GM21786 (cell line): ENCODE measurements at regions not wholly inside any gene's neighbourhood (a gene's known extent, or its start where the extent isn't known, plus 50 kb on each side); places are given as distances from the start of the nearest gene placed in this dataset.

Experiments used
- ATAC-seq: cut with Tn5 transposase; IDR thresholded peaks from one replicate; pipeline ENCODE4 v1.9.1; 2021; ENCODE audit not compliant: unreplicated experiment

DNA sequence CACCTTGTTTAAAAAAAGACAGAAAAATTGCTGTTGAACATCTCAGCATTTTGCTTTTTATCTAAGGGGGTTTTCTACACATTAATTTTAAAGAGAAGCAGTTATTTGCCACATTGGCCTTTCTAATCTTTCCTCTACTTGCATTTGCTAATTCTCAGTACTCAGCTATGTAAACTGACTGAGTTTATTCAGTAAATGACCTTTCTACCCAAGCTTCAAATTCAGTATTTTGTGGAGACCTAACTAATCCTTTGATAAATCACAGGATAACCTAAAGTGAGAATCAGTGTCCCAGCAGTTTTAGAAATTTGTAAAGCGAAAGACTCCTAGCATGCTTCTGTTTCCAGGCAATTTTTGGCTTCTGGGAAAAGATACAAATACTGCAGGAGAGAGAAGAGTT lies 288.4 kb downstream of the ASXL3 start:
- ATAC-seq = no peak

DNA sequence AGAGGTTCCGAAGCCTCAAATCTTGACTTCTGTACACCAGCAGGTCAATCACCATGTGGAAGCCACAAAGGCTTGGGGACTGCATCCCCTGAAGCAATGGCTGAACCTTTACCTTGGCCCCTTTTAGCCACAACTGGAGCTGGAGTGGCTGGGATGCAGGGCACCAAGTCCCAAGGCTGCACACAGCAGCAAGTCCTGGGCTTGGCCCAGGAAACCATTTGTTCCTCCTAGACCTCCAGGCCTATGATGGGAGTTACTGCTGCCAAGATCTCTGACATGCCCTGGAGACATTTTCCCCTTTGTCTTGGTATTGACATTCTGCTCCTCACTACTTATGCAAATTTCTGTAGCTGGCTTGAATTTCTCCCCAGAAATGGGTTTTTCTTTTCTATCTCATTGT lies 285.9 kb downstream of the ASXL3 start:
- no peak for ATAC-seq

DNA sequence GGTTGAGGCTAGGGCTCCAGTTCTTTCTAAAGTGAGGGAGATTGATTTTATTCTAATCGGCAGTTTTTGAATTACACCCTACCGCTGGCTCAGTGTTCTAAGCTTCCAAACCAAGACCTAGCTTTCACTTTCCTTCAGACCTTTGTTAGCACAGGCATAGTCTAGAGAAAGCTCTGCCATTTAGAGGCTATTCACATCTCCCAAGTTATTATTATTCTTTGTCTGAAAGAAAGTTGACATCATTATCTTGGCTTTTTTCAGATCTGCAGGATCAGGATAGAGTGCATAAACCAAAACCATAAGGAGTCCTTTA lies 276.8 kb downstream of the ASXL3 start:
- ATAC-seq = no peak

DNA sequence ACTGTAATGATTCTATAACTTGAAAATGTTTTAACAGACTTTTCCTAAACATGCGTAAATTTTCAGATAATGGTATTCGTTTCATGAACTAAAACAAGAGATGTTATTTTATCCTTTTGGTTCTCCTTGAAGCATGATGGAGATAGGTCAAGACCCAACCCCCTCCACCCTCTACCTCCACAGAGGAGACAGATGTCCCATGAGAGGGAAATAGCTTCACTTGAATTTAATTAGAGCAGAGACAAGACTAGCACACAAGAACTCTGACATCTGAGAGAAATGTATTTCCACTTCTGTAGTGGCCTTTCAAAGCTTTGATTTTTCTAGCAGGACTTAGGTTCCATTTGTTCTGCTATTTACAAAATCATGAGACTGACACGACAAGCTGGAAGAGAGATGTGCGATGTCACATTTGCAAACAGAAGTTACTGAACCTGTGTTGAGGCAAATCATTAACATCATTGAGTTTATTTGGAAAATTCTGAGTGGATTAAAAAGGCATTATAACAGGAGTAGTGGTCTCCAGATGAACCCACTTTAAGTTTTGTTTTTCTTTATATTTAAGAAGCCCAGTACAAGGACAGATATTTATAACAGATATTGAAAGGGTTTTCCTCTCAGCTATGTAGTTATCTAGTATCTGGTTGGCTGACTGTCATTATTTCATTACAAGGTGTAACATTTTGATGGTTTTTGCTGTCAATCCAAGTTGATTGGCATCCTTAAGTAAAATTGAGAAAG lies 276.2 kb downstream of the ASXL3 start:
- ATAC-seq = no peak

DNA sequence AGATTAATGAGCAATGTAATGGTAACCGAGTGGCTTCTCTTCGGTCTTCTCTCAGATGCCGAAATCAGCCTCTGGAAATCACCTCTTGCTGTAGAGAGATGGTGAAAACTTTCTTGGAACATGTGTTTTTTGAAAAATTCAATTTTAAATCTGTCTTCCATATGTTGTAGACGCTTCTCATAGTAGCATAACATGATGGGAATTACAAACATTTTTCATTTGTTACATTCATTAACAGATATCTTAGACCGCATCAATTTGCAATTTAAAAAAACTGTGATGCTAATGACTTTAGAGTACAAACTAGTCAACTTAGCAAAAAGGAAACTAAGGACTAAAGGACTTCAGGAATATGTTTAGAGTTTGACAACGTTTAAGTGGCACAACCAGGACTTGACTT lies 275.2 kb downstream of the ASXL3 start:
- ATAC-seq = no peak

DNA sequence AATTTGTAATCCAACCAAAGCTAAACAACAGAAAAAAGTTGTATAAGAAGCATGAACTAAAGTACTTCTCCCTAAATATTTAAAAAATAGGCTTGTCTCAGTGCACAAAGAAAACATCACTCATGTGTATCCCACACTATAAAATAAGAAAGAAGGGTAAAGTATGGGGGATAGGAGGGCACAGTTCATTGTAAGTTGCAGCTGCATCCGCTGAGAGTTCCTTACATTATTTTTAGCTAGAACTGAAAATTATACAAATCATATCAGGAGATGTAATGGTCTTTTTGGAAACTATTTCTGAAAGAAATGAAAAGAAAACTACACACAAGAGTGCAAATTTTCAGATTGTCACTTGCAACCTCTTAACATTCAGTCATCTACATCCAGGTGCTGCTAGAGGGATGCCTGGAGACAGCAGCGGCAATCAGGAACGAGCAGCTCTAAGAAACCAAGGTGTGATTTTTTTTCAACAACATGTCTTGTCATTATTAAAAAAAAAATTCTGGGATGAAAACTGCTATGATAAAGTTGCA lies 273.6 kb downstream of the ASXL3 start:
- no peak for ATAC-seq

DNA sequence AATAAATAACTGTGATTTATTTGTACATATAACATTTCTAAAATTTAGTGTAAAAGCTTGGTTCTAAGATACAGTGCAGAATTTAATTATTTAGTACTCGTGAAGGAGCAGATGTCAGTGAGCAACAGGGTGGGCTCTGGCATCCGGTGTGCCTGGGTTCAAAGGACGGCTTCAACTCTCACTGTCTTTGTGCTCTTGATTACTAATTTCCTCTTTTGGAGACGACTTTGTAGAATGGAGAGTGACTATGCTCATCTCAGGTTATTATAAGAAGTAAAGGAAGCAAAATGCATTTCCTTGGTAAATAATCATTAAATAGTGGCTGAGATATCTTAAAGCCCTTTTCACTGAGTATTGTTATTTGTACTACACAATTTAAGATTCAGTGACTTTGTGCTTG lies 271.7 kb downstream of the ASXL3 start:
- ATAC-seq = no peak

DNA sequence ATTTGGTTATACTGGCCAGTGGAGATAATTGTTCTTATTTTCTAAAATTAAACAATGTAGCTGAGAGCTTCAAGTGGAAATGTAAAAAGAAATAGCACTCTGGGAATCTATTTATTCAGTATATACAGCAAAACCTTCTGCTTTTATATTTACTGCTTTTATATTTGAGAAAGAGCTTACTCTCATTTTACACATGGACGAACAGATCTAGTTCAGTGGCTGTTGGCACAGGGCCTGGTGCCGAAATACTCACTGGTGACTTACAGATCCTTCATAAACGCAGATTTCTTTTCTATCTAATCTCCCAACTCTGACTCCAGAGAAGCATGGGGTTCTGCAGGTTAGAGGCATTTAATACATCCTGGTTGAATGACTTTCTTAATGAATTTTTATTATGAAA lies 266.2 kb downstream of the ASXL3 start:
- no peak for ATAC-seq

DNA sequence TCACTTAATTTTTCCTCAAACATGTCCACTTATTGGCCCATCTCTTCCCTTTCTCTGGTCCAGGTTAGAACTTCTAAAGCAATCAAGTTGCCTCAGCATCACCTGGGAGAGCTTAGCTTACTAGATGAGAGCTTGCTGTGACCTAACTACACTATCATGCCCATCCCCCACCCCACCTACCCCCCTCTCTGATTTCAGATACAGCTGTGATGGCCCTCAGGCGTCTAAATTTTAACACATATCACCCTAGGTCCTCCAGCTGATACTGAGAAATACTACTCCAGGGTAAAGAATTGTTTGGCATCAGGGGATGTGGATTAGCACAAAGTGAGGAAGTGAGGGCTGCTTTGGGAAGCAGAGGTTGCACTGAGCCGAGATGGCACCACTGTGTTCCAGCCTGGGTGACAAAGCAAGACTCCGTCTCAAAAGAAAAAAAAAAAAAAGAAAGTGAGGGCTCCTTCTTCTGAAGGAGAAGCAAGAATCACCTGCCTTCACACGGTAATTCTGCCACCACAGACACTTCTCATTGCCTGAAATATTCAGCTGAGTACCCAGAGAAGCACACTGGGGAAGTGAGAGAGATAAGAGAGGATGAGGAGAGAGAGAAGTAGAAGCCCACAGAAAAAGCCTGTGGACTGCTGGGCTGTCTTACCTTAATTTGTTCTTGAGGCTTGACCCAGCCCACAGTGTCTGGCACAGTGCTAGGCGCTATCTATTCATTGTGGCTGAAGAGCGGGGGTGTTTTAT lies 263.4 kb downstream of the ASXL3 start:
- ATAC-seq = no peak

DNA sequence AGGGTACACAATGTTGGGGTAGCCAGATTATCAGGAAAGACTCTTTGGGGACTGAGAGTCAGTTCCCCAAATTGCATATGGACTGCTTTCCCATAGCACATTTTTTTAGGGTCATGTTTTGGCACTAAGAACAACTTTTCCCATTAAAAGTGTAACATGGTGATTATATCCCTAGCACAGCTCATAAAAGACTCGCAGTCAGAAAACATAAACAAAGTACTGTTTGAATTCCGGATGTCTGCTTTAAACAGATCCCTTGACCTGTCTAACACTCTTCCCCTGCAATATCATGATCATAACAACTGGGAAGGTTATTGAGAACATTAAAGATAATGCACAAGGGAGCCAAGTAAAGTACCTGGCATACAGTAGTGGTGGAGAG lies 262.2 kb downstream of the ASXL3 start:
- no peak for ATAC-seq

DNA sequence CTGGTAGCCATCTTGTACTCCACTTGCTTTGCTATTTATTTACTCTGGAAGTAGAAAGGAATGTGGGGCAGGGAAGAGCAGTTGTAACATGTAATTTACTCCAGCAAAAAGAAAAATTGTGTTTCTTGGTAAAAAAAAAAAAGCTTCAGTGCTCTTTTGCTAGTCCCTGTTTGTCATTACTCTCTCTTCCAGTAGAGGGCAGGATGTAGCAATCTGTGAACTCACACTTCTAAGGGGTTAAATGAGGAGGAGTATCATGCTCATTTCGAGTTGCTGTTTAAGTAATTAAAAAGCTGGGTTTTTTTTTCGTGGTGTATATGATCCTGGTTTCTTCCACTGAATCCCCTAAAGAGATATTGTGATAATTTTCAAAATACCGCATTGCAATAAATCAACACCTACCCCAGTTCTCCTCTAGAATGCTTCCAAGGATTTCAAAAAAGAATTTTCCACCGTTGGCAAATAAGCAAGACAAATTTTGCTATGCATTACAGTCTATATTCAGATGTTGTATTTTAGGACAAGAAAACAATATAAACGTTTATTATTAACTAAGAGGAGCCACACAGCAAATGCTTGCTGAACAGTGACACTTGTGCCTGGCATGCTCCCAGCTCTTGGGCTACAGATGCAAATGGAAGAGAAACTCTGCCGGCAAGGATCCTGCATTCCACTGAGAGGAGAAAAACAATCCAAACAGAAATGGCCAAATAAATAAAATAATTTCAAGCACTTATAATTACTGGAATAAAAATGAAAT lies 261.6 kb downstream of the ASXL3 start:
- ATAC-seq = peak; percentile 79

DNA sequence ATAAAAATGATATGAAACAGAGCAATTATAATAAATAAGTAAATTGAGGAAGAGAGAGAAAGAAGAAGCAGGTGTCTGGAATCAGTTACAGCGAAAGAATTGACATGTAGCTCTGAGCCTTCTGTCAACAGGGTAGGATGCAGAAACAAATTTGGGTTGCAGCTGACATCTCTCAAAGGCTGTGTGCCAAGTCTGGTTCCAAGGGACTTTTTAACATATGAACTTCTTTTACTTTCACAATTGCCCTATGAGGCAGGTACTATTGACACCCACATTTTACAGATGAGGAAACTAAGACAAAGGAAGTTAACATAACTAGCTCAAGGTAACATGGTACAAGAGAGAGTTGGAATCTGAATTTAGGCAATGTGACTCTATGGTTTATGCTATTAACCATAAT lies 260.0 kb downstream of the ASXL3 start:
- no peak for ATAC-seq

DNA sequence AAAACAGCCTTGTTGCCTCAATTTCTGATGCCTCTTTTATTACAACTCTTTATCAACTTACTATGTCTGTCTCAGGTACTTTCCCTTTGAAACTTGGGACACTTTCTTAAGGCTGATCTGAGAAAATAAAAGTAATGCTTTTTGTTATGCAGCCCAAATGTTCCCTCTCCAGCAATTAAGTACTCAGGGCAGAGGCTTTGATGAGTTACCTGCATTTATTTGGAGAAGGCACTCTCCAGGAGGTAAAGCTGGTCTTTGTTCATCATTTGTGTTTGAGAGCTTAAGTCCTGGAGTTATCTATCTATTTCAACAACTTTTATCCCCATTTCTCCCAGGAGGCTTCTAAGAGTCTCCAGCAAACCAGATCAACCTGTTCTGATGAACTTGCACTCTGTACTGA lies 259.2 kb downstream of the ASXL3 start:
- no peak for ATAC-seq

DNA sequence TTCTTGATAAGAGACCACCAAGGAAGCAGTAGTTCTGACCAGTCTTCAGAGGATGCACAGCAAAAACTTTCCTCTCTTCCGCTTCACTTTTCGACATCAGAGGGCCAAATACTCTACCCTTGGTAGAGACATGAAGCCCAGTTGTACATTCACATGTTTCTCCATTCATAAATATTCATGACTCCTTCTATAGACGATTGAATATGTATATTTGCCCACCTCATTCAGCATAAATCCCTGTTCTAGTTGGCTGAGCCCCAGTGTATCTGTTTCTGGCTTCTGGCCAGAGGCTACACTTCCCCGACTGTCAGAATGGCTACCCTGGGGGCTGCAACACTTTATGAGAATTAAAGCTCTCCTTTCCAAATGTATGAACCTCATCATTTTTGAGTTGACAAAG lies 258.5 kb downstream of the ASXL3 start:
- no peak for ATAC-seq

DNA sequence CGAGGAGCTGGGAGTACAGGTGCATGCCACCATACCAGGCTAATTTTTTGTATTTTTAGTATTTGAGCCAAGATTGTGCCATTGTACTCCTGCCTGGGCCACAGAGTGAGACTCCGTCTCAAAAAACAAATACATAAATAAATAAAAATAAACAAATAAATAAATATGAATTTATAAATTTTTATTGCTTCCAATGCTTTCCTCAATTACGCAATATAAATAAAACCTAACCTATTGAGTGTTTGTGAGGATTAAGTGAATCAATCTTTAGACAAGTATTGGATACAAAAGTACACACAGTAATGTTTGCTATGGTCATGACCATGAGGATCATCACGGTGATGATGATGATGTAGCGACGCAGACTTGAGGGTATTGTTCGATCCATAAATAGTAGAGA lies 257.4 kb downstream of the ASXL3 start:
- no peak for ATAC-seq

DNA sequence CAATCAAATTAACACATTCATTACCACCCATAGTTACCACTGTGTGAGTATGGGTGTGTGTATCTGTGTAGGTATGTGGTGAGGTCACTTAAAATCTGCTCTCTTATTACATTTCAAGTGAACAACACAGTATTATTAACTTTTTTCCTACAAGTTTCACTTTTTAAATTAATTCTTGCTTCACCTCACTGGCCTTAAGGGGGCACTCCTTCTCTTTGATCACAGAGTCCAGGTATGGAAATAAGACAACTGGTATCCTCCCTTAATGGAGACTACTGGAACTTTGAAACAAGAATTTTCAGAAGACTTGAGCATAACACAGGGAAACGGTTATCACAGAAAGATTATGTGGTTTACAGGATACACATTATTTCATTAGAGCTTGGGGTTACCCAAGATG lies 255.8 kb downstream of the ASXL3 start:
- ATAC-seq = no peak

DNA sequence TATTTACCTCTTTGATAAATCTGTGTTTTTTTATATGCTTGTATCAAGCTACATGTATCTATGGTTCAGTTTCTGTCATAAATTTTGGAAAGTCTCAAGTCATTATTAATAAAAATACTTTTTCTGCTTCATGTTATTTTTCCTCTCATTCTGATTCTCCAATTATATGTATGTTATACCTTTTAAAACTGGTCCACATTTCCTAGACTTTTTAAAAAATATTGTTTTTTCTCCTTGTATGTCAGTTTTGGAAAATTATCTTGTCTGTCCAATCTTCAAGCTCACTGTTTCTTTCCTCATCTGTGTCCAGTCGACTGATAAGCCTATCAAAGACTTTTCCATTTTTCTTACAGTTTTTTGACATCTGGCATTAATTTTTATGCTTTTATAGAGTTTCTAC lies 253.4 kb downstream of the ASXL3 start:
- no peak for ATAC-seq

DNA sequence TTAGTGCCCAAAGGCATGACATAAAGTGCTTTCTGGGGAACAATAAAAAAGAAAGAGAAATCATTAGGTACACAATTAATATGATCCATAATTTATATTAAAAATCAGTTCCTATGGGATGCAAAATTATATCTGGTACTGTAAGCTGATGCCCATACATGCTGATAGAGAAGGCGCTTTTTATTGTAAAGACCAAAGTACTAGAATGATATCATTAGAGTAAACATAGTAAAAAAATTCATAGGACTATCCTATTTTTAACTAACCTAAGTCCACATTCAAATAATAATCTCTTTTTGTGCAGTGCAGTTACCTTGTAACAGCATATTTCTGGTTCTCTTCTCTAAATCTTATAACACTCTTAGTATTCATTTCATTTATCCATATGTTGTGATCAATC lies 252.2 kb downstream of the ASXL3 start:
- no peak for ATAC-seq

DNA sequence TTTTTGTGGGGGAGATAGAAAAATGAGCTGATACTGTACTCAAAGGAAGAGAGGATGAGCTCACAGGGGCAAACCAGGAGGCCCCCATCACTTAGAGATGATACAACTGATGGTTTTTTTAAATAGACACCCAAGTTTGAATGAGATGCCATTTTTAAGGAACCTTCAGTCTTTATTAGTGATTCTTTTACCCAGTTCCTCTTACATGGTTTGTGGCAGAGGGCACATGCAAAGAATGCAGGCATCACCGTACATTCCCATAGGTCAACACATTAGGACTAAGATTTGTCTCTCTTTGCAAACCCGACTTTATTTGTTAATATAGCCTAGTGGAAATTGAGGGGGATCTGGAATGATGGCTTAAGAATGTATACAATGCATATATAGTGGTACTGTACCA lies 250.9 kb downstream of the ASXL3 start:
- no peak for ATAC-seq

DNA sequence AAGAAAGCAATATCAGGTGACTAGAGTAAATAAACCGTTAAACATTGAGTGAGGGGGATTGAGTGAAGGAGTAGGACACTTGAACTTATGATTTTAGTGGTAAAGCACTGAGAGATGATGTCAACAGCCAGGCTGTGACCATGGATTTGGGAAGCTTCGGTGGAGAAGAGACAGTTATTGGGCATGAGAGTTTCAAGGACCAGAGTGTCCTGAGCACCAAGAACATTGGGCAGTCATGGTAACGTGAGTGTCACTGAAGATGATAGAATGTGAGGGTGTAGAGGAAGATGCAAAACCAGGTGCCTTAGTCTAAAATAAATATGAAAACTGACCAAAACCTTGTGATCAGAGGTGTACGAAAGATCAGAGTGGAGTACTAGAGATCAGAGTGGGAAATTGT lies 248.1 kb downstream of the ASXL3 start:
- no peak for ATAC-seq

DNA sequence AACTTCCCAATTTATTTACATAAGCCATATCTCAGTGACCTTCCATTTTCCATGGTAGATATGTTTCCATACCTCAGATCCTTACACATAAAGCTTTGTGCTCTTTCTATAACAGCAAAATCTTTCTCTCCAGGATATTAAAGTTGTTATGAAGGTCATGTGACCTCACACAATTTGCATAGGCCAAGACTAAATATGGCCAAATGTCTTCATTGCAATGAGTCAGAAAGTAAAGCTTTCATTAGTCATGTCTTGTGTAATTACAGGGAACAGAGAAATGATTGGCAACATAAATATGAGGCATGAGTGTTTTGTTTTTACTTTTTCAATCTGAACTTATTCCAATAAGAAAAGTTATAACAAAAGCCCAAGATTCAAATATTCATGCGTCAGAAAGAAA lies 243.5 kb downstream of the ASXL3 start:
- no peak for ATAC-seq
